ENCODE measurements at regions not wholly inside any gene's neighbourhood (a gene's known extent, or its start where the extent isn't known, plus 50 kb on each side); places are given as distances from the start of the nearest gene placed in this dataset.
"Not testable (repeated sequence)": the region's sequence is repeated elsewhere in the genome, so short reads cannot be mapped to it uniquely, and the experiment has no call there.

GRCh38 chr6:164612751-164613150 lies 696.7 kb downstream of the C6orf118 start:
- Histone ChIP-seq H3K27me3 (no peaks in the 10 kb centered on the region), H3K27ac (no peak overlapping the region), H3K36me3 (no peaks in the 10 kb centered on the region), H3K4me1 (no peaks in the 10 kb centered on the region), H3K9me3 (no peaks in the 10 kb centered on the region), H3K4me3 (no peak overlapping the region)
- no peak for TF ChIP-seq POLR2A (IDR thresholded peaks at IDR 0.05)
- TF ChIP-seq, protein P1, sequence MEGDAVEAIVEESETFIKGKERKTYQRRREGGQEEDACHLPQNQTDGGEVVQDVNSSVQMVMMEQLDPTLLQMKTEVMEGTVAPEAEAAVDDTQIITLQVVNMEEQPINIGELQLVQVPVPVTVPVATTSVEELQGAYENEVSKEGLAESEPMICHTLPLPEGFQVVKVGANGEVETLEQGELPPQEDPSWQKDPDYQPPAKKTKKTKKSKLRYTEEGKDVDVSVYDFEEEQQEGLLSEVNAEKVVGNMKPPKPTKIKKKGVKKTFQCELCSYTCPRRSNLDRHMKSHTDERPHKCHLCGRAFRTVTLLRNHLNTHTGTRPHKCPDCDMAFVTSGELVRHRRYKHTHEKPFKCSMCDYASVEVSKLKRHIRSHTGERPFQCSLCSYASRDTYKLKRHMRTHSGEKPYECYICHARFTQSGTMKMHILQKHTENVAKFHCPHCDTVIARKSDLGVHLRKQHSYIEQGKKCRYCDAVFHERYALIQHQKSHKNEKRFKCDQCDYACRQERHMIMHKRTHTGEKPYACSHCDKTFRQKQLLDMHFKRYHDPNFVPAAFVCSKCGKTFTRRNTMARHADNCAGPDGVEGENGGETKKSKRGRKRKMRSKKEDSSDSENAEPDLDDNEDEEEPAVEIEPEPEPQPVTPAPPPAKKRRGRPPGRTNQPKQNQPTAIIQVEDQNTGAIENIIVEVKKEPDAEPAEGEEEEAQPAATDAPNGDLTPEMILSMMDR (IDR thresholded peaks at IDR 0.05), result no peak
- ATAC-seq (no peak), DNase-seq (no peak)
- 31% methylated on average over 3 of the region's 3 CpGs for WGBS (ENCODE audit: insufficient coverage, low coverage, low lambda C conversion rate, missing lambda C conversion rate)
- intact Hi-C loops (cut with DNase I), result no loop called here

GRCh38 chr6:164610859-164611258 lies 698.5 kb downstream of the C6orf118 start:
- H3K4me1 ChIP-seq; H3K4me3 ChIP-seq; H3K27ac ChIP-seq; intact Hi-C loops (cut with DNase I); DNase-seq; H3K27me3 ChIP-seq; H3K9me3 ChIP-seq; H3K36me3 ChIP-seq: not testable (repeated sequence)
- WGBS (ENCODE audit: insufficient coverage, low coverage, low lambda C conversion rate, missing lambda C conversion rate), result 67% methylated on average over 14 of the region's 15 CpGs
- peak in 2 of 4 donors; percentile 32 to 49 for ATAC-seq

DNA sequence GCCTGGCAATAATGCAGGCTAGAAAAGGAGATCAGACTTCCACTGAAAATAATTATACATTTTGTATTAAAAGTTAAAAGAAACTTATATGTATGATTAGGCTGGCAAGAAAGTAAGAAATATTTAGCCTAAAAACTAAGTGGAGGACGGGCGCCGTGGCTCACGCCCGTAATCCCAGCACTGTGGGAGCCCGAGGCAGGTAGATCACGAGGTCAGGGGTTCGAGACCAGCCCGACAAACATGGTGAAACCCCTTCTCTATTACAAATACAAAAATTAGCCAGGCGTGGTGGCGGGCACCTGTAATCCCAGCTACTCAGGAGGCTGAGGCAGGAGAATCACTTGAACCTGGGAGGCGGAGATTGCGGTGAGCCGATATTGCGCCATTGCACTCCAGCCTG lies 707.0 kb downstream of the C6orf118 start:
- H3K36me3 ChIP-seq; H3K27me3 ChIP-seq; H3K4me1 ChIP-seq; ATAC-seq; H3K9me3 ChIP-seq; DNase-seq; H3K4me3 ChIP-seq; intact Hi-C loops (cut with DNase I); H3K27ac ChIP-seq: not testable (repeated sequence)
- WGBS (ENCODE audit: insufficient coverage, low coverage, low lambda C conversion rate, missing lambda C conversion rate), result 67% methylated on average over 11 of the region's 15 CpGs

DNA sequence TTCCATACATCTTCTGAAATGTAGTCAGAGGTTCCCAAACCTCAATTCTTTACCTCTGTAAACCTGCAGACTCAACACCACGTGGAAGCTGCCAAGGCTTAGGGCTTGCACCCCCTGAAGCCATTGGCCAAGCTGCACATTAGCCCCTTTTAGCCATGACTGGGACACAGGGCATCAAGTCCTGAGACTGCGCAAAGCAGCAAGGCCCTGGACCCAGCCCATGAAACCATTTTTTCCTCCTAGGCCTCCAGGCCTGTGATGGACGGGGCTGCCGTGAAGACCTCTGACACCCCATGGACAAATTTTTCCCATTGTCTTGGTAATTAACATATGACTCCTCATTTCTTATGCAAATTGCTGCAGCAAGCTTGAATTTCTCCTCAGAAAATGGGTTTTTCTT lies 727.8 kb downstream of the C6orf118 start:
- 29% methylated on average over 3 of the region's 4 CpGs for WGBS (ENCODE audit: insufficient coverage, low coverage, low lambda C conversion rate, missing lambda C conversion rate)
- Histone ChIP-seq H3K9me3 (no peaks in the 10 kb centered on the region), H3K4me1 (no peaks in the 10 kb centered on the region), H3K4me3 (no peak overlapping the region), H3K27ac (no peak overlapping the region), H3K27me3 (no peaks in the 10 kb centered on the region), H3K36me3 (no peaks in the 10 kb centered on the region)
- no peak for TF ChIP-seq POLR2A (IDR thresholded peaks at IDR 0.05)
- TF ChIP-seq, protein P1 (IDR thresholded peaks at IDR 0.05), result no peak
- intact Hi-C loops (cut with DNase I), result no loop called here
- ATAC-seq (no peak), DNase-seq (no peak)

GRCh38 chr6:164579035-164579434 lies 730.4 kb downstream of the C6orf118 start:
- Histone ChIP-seq H3K9me3 (no peaks in the 10 kb centered on the region), H3K27ac (no peak overlapping the region), H3K27me3 (no peaks in the 10 kb centered on the region), H3K4me1 (no peaks in the 10 kb centered on the region), H3K4me3 (no peak overlapping the region), H3K36me3 (no peaks in the 10 kb centered on the region)
- intact Hi-C loops (cut with DNase I), result no loop called here
- DNase-seq, result no peak
- 44% methylated on average over 3 of the region's 3 CpGs for WGBS (ENCODE audit: insufficient coverage, low coverage, low lambda C conversion rate, missing lambda C conversion rate)
- TF ChIP-seq, protein P1 (IDR thresholded peaks at IDR 0.05), result no peak
- no peak for TF ChIP-seq POLR2A (IDR thresholded peaks at IDR 0.05)
- ATAC-seq, result no peak

GRCh38 chr6:164578616-164579015 lies 730.8 kb downstream of the C6orf118 start:
- H3K9me3 ChIP-seq, result no peaks in the 10 kb centered on the region
- H3K36me3 ChIP-seq, result no peaks in the 10 kb centered on the region
- H3K4me1 ChIP-seq, result no peaks in the 10 kb centered on the region
- TF ChIP-seq, protein P1 (IDR thresholded peaks at IDR 0.05), result no peak
- TF ChIP-seq POLR2A (IDR thresholded peaks at IDR 0.05), result no peak
- WGBS (ENCODE audit: insufficient coverage, low coverage, low lambda C conversion rate, missing lambda C conversion rate), result 37% methylated on average over 3 of the region's 3 CpGs
- intact Hi-C loops (cut with DNase I), result no loop called here
- ATAC-seq, result no peak
- no peaks in the 10 kb centered on the region for H3K27me3 ChIP-seq
- DNase-seq, result no peak
- H3K27ac ChIP-seq, result no peak overlapping the region
- H3K4me3 ChIP-seq, result no peak overlapping the region
